ENCODE measurements at regions not wholly inside any gene's neighbourhood (a gene's known extent, or its start where the extent isn't known, plus 50 kb on each side); places are given as distances from the start of the nearest gene placed in this dataset.

- DNase-seq: no peak
Measured at GRCh38 chr1:5492846-5493245, 499.4 kb downstream of the NPHP4 start.

- DNase-seq: no peak
Measured at GRCh38 chr1:5491207-5491904, 500.9 kb downstream of the NPHP4 start.

- DNase-seq: no peak
Measured at GRCh38 chr1:5490635-5491034, 501.6 kb downstream of the NPHP4 start.

GRCh38 chr1:5488448-5488847, 503.8 kb downstream of the NPHP4 start:
- no peak for DNase-seq

GRCh38 chr1:5485968-5486696, 506.1 kb downstream of the NPHP4 start:
- DNase-seq: peak in 1 of 2 experiments; percentile 25

- DNase-seq: no peak
Measured at GRCh38 chr1:5485436-5485835, 506.8 kb downstream of the NPHP4 start.

GRCh38 chr1:5484451-5485165, 507.6 kb downstream of the NPHP4 start:
- DNase-seq: no peak

GRCh38 chr1:5481889-5482288, 510.3 kb downstream of the NPHP4 start:
- DNase-seq: peak; percentile 46 to 52

- DNase-seq: no peak
Measured at GRCh38 chr1:5480906-5481305, 511.3 kb downstream of the NPHP4 start.

- DNase-seq: peak; percentile 94 to 96
Measured at GRCh38 chr1:5479876-5480646, 512.2 kb downstream of the NPHP4 start.

- no peak for DNase-seq
Measured at GRCh38 chr1:5478961-5479360, 513.3 kb downstream of the NPHP4 start.

GRCh38 chr1:5478156-5478695, 514.0 kb downstream of the NPHP4 start:
- peak; percentile 26 to 27 for DNase-seq

GRCh38 chr1:5477716-5478115, 514.5 kb downstream of the NPHP4 start:
- DNase-seq: peak; percentile 56 to 81

GRCh38 chr1:5475572-5475971, 516.7 kb downstream of the NPHP4 start:
- no peak for DNase-seq

- DNase-seq: no peak
Measured at GRCh38 chr1:5473268-5473667, 519.0 kb downstream of the NPHP4 start.

- DNase-seq: no peak
Measured at GRCh38 chr1:5466487-5466886, 525.7 kb downstream of the NPHP4 start.

GRCh38 chr1:5465281-5465711, 526.9 kb downstream of the NPHP4 start:
- no peak for DNase-seq

- no peak for DNase-seq
Measured at GRCh38 chr1:5464366-5464765, 527.9 kb downstream of the NPHP4 start.

GRCh38 chr1:5460974-5461373, 531.3 kb downstream of the NPHP4 start:
- no peak for DNase-seq

GRCh38 chr1:5459839-5460610, 532.2 kb downstream of the NPHP4 start:
- DNase-seq: no peak

- DNase-seq: no peak
Measured at GRCh38 chr1:5458248-5458647, 534.0 kb downstream of the NPHP4 start.

Data from SHP77 (cell line).